SK-N-SH (cell line): ENCODE measurements at regions not wholly inside any gene's neighbourhood (a gene's known extent, or its start where the extent isn't known, plus 50 kb on each side); places are given as distances from the start of the nearest gene placed in this dataset.
A peak's percentile ranks its signal among the peaks of the same experiment; 100 is the strongest.

ENCODE experiments used
- CTCF ChIA-PET: fragments of 300-600, 350-600 bp; formaldehyde crosslinking; extraction: SDS; loops from one replicate; lab custom pipeline; 2021; lab: Yijun Ruan, JAX
- POLR2A ChIA-PET: fragments of 350-600 bp; sonication (Branson Sonifier 250); formaldehyde crosslinking; extraction: SDS; loops from one replicate; lab custom pipeline; 2020; ENCODE audit warnings: antibody characterized with exemption, inconsistent platforms; lab: Yijun Ruan, JAX
- DNase-seq: peaks from one replicate; pipeline ENCODE4 v3.0.0; 2012
- H2AFZ ChIP-seq: fragments of 200-600 bp; sonication (generic); 2 replicates; pipeline ENCODE4 v1.8.1; 2016; ENCODE audit warnings: antibody characterized with exemption, mild to moderate bottlenecking, low read depth
- H3F3A ChIP-seq: fragments of 200-600 bp; sonication (generic); replicated peaks from 2 replicates; pipeline ENCODE3; 2016; ENCODE audit warnings: antibody characterized with exemption, mild to moderate bottlenecking; ENCODE audit not compliant: insufficient read depth
- H3K27ac ChIP-seq, 2 experiments: fragments of 200-500 bp in 1 of 2; fragments of 200-600 bp in 1 of 2; sonication (Bioruptor generic) in 1 of 2; sonication (generic), shearing (Covaris generic) in 1 of 2; 2 replicates each; pipeline versions ENCODE4 v1.5.1 to v1.6.1; 2014 to 2016; ENCODE audit warnings: low read depth in 2 of 2, inconsistent platforms in 1 of 2, low read length in 1 of 2, mild to moderate bottlenecking in 1 of 2, mixed read lengths in 1 of 2
- H3K27me3 ChIP-seq: fragments of 200-600 bp; sonication (generic), shearing (Covaris generic); 2 replicates; pipeline ENCODE4 v1.6.1; 2016; ENCODE audit warnings: mixed run types; ENCODE audit not compliant: insufficient read depth
- H3K36me3 ChIP-seq, 2 experiments: fragments of 200-500 bp in 1 of 2; fragments of 200-600 bp in 1 of 2; sonication (Bioruptor generic) in 1 of 2; sonication (generic) in 1 of 2; replicated peaks in 1 of 2; 2 replicates each; pipeline versions ENCODE3 to v1.5.1; 2014 to 2016; ENCODE audit warnings: low read length in 1 of 2, mild to moderate bottlenecking in 1 of 2; ENCODE audit not compliant: insufficient read depth in 2 of 2, control insufficient read depth in 1 of 2
- H3K4me1 ChIP-seq, 2 experiments: fragments of 200-500 bp in 1 of 2; fragments of 200-600 bp in 1 of 2; sonication (Bioruptor generic) in 1 of 2; sonication (generic), shearing (Covaris generic) in 1 of 2; 2 replicates each; pipeline versions ENCODE4 v1.5.1 to v1.6.1; 2014 to 2016; ENCODE audit warnings: low read depth in 1 of 2, low read length in 1 of 2, mixed run types in 1 of 2; ENCODE audit not compliant: insufficient read depth in 2 of 2, control insufficient read depth in 1 of 2
- H3K4me2 ChIP-seq: fragments of 200-600 bp; sonication (generic), shearing (Covaris generic); 2 replicates; pipeline ENCODE4 v1.6.1; 2017; ENCODE audit warnings: mixed run types
- H3K4me3 ChIP-seq, 2 experiments: fragments of 200-500 bp in 1 of 2; fragments of 200-600 bp in 1 of 2; sonication (Bioruptor generic) in 1 of 2; sonication (generic), shearing (Covaris generic) in 1 of 2; 2 replicates each; pipeline versions ENCODE4 v1.5.1 to v1.8.1; 2014 to 2016; ENCODE audit warnings: low read depth in 2 of 2, inconsistent platforms in 1 of 2, low read length in 1 of 2, mild to moderate bottlenecking in 1 of 2, mixed read lengths in 1 of 2, moderate library complexity in 1 of 2
- H3K79me2 ChIP-seq: fragments of 200-600 bp; sonication (generic); 2 replicates; pipeline ENCODE4 v1.8.1; 2017; ENCODE audit warnings: mild to moderate bottlenecking; ENCODE audit not compliant: insufficient read depth
- H3K9ac ChIP-seq: fragments of 200-600 bp; sonication (generic); 2 replicates; pipeline ENCODE4 v1.6.1; 2017; ENCODE audit warnings: mixed run types
- H3K9me2 ChIP-seq: fragments of 200-600 bp; sonication (generic); 2 replicates; pipeline ENCODE4 v1.6.1; 2017; ENCODE audit warnings: mixed run types
- H3K9me3 ChIP-seq: fragments of 200-600 bp; sonication (generic); 2 replicates; pipeline ENCODE4 v1.6.1; 2017; ENCODE audit warnings: mixed run types, mild to moderate bottlenecking, moderate library complexity
- H4K20me1 ChIP-seq: fragments of 200-600 bp; sonication (generic); 2 replicates; pipeline ENCODE4 v1.6.1; 2017; ENCODE audit warnings: mild to moderate bottlenecking, mixed run types; ENCODE audit not compliant: insufficient read depth
- CHD2 ChIP-seq: fragments of 150-350 bp; IDR thresholded peaks from 2 replicates; pipeline ENCODE4 v1.6.1; 2018; ENCODE audit warnings: low read length; ENCODE audit not compliant: partially characterized antibody
- CTCF ChIP-seq: fragments of 200-600 bp; sonication (generic); IDR thresholded peaks from 2 replicates; pipeline ENCODE4 v1.6.1; 2017; ENCODE audit warnings: antibody characterized with exemption, mild to moderate bottlenecking, moderate library complexity
- EP300 ChIP-seq, 2 experiments: IDR thresholded peaks; 2 replicates each; pipeline versions ENCODE4 v1.4.0 to v1.6.1; 2012; ENCODE audit warnings: borderline replicate concordance in 1 of 2, low read depth in 1 of 2, low read length in 1 of 2
- FOXJ3 ChIP-seq: sonication (generic); formaldehyde crosslinking; IDR thresholded peaks from 2 replicates; pipeline ENCODE4 v1.5.1; 2020; ENCODE audit warnings: mild to moderate bottlenecking, missing genetic modification reagents
- GABPA ChIP-seq: IDR thresholded peaks from 2 replicates; pipeline ENCODE4 v1.4.0; 2012; ENCODE audit warnings: low read depth, mild to moderate bottlenecking
- GATA2 ChIP-seq: sonication (generic); formaldehyde crosslinking; IDR thresholded peaks from 2 replicates; pipeline ENCODE4 v1.5.0; 2020; ENCODE audit warnings: mild to moderate bottlenecking, missing genetic modification reagents
- JUND ChIP-seq: IDR thresholded peaks from 2 replicates; pipeline ENCODE4 v1.4.0; 2012
- MEF2A ChIP-seq: IDR thresholded peaks from 2 replicates; pipeline ENCODE4 v1.4.0; 2012; ENCODE audit warnings: low read depth, borderline replicate concordance
- POLR2AphosphoS5 ChIP-seq: IDR thresholded peaks from 2 replicates; pipeline ENCODE4 v1.6.1; 2012; ENCODE audit warnings: low read depth, low read length
- RAD21 ChIP-seq: IDR thresholded peaks from 2 replicates; pipeline ENCODE4 v1.6.1; 2012; ENCODE audit warnings: mild to moderate bottlenecking, low read length
- RCOR1 ChIP-seq: fragments of 150-350 bp; IDR thresholded peaks from 2 replicates; pipeline ENCODE4 v1.6.1; 2017; ENCODE audit warnings: antibody characterized with exemption, low read length
- RFX5 ChIP-seq: IDR thresholded peaks from 2 replicates; pipeline ENCODE4 v1.6.1; 2012; ENCODE audit warnings: mild to moderate bottlenecking, improper control_type of control experiment, low read length
- RXRA ChIP-seq: IDR thresholded peaks from 2 replicates; pipeline ENCODE4 v1.4.0; 2012; ENCODE audit warnings: low read depth, mild to moderate bottlenecking, borderline replicate concordance
- SIN3A ChIP-seq: IDR thresholded peaks from 2 replicates; pipeline ENCODE4 v1.6.1; 2012; ENCODE audit warnings: low read depth, mild to moderate bottlenecking, low read length, moderate library complexity, borderline replicate concordance
- SMC3 ChIP-seq: IDR thresholded peaks from 2 replicates; pipeline ENCODE4 v1.6.1; 2012; ENCODE audit warnings: low read depth, low read length, improper control_type of control experiment
- TAF1 ChIP-seq: IDR thresholded peaks from 2 replicates; pipeline ENCODE4 v1.6.1; 2012; ENCODE audit warnings: low read depth, mild to moderate bottlenecking, low read length, moderate library complexity, borderline replicate concordance
- TCF12 ChIP-seq: IDR thresholded peaks from 2 replicates; pipeline ENCODE4 v1.4.0; 2012
- ZBTB33 ChIP-seq: IDR thresholded peaks from 2 replicates; pipeline ENCODE4 v1.4.0; 2012; ENCODE audit warnings: low read depth, borderline replicate concordance
- WGBS: methylation state at CpG from one replicate; pipeline ENCODE4 v1.1.6; 2017; ENCODE audit warnings: low lambda C conversion rate; 5-methylcytosine and 5-hydroxymethylcytosine counted together

GRCh38 chr3:104933972-104934371, 432.7 kb upstream of the ALCAM start (continued):
- TF ChIP-seq ZBTB33 (no peak), TAF1 (no peak), JUND (no peak), RCOR1 (no peak), CTCF (no peak), SIN3A (no peak)

GRCh38 chr3:104935613-104936012, 431.1 kb upstream of the ALCAM start:
- H2AFZ ChIP-seq = no peak overlapping the region
- H4K20me1 ChIP-seq = no peaks in the 10 kb centered on the region
- no peak overlapping the region; a peak in 1 of 4 replicates for H3K4me3 ChIP-seq
- H3F3A ChIP-seq = peaks cover 4% of the 10 kb centered on the region
- no peaks in the 10 kb centered on the region for H3K79me2 ChIP-seq
- ChIA-PET CTCF (interaction anchor here (0.6 kb wide), 1 partner anchor 597 kb away, joined by 3 read pairs; no protein-coding TSS in a partner anchor), POLR2A (no interaction called here)
- no peaks in the 10 kb centered on the region for H3K9me2 ChIP-seq
- H3K9ac ChIP-seq = no peak overlapping the region
- DNase-seq = no peak
- H3K27me3 ChIP-seq = no peaks in the 10 kb centered on the region
- no peak for TF ChIP-seq TCF12
- H3K36me3 ChIP-seq = no peaks in the 10 kb centered on the region
- H3K4me1 ChIP-seq = peaks cover 0 to 8% of the 10 kb centered on the region in 2 experiments; a peak in 2 of 4 replicates
- H3K4me2 ChIP-seq = no peak overlapping the region
- no peak overlapping the region for H3K27ac ChIP-seq
- no peaks in the 10 kb centered on the region for H3K9me3 ChIP-seq

GRCh38 chr3:104939196-104939595, 427.5 kb upstream of the ALCAM start:
- DNase-seq = peak; percentile 51
- H3K9me2 ChIP-seq = no peaks in the 10 kb centered on the region
- TF ChIP-seq MEF2A = no peak
- peak; percentile 32 for TF ChIP-seq CTCF
- no peak for TF ChIP-seq RFX5
- peak; percentile 37; the same call in 1 of the 2 replicates for TF ChIP-seq POLR2AphosphoS5
- peak; percentile 37 for TF ChIP-seq RAD21
- TF ChIP-seq EP300 (IDR thresholded peaks at IDR 0.05; ENCODE audit: borderline replicate concordance in 1 of 2, low read depth in 1 of 2, low read length in 1 of 2) = peak; percentile 18 to 85; a peak in 3 of 4 replicates
- peak; percentile 74; the same call in 1 of the 2 replicates for TF ChIP-seq RCOR1
- peak; percentile 85 for TF ChIP-seq GATA2 (CRISPR knock-in tag)
- TF ChIP-seq SMC3 = no peak
- no peak for TF ChIP-seq GABPA
- no peak for TF ChIP-seq RXRA
- TF ChIP-seq FOXJ3 (CRISPR knock-in tag) = peak; percentile 63
- peak; percentile 80 for TF ChIP-seq TCF12
- TF ChIP-seq CHD2 = peak; percentile 19
- no peaks in the 10 kb centered on the region for H3K36me3 ChIP-seq
- H3K9me3 ChIP-seq = no peaks in the 10 kb centered on the region
- H3K79me2 ChIP-seq = no peaks in the 10 kb centered on the region
- ChIA-PET POLR2A (no interaction called here), CTCF (interaction anchor here (0.8 to 1.5 kb wide), 6 partner anchors 12 to 335 kb away, joined by 3 to 4 read pairs (median 3); no protein-coding TSS in a partner anchor)
- H2AFZ ChIP-seq = no peak overlapping the region
- H3K27me3 ChIP-seq = no peaks in the 10 kb centered on the region
- no peaks in the 10 kb centered on the region for H4K20me1 ChIP-seq
- no peak overlapping the region for H3K9ac ChIP-seq
- WGBS = 65% methylated on average over 1 of the region's 1 CpG
- no peak overlapping the region for H3K4me3 ChIP-seq
- H3K27ac ChIP-seq = peak overlapping the region in 1 of 2 experiments; percentile 68; a peak in 2 of 4 replicates
- H3F3A ChIP-seq = peaks cover 4% of the 10 kb centered on the region
- H3K4me1 ChIP-seq = peaks cover 0 to 8% of the 10 kb centered on the region in 2 experiments; a peak in 2 of 4 replicates
- no peak overlapping the region for H3K4me2 ChIP-seq
